HL-60 (cell line): ENCODE measurements at regions not wholly inside any gene's neighbourhood (a gene's known extent, or its start where the extent isn't known, plus 50 kb on each side); places are given as distances from the start of the nearest gene placed in this dataset.

Source experiments
- DNase-seq, 2 experiments: peaks; one replicate each; pipeline ENCODE4 v3.0.0-alpha.2; 2010 to 2020; ENCODE audit warnings: low read depth in 1 of 2, low spot score in 1 of 2
- H3K27ac ChIP-seq: fragments of 250-450 bp; sonication (Bioruptor Pico); replicated peaks from 2 replicates; pipeline ENCODE4 v1.5.1; 2020; ENCODE audit warnings: mild to moderate bottlenecking, moderate library complexity
- H3K27me3 ChIP-seq: fragments of 250-450 bp; sonication (Bioruptor Pico); 2 replicates; pipeline ENCODE4 v1.5.1; 2021; ENCODE audit warnings: mild to moderate bottlenecking, moderate library complexity; ENCODE audit not compliant: insufficient read depth, poor library complexity, severe bottlenecking
- H3K4me3 ChIP-seq: replicated peaks from 2 replicates; pipeline ENCODE4 v1.5.1; 2011; ENCODE audit warnings: mild to moderate bottlenecking, control low read depth, low read length; ENCODE audit not compliant: insufficient read depth
- CTCF ChIP-seq: IDR thresholded peaks from one replicate; pipeline ENCODE4 v1.5.1; 2011; ENCODE audit warnings: low read length, control low read depth, inconsistent platforms; ENCODE audit not compliant: insufficient read depth
- GABPA ChIP-seq: IDR thresholded peaks from 2 replicates; pipeline ENCODE4 v1.6.1; 2012; ENCODE audit warnings: low read depth
- POLR2AphosphoS5 ChIP-seq: IDR thresholded peaks from 2 replicates; pipeline ENCODE4 v1.6.1; 2012; ENCODE audit warnings: low read depth
- REST ChIP-seq: IDR thresholded peaks from 2 replicates; pipeline ENCODE4 v1.6.1; 2012; ENCODE audit warnings: low read depth; ENCODE audit not compliant: insufficient replicate concordance
- SPI1 ChIP-seq: IDR thresholded peaks from 2 replicates; pipeline ENCODE4 v1.6.1; 2012; ENCODE audit warnings: low read depth, mild to moderate bottlenecking, borderline replicate concordance

- Histone ChIP-seq H3K4me3 (no peak overlapping the region), H3K27ac (no peak overlapping the region), H3K27me3 (no peaks in the 10 kb centered on the region)
- no peak for DNase-seq
- no peak for TF ChIP-seq SPI1
- TF ChIP-seq GABPA = no peak
- TF ChIP-seq REST = no peak
- no peak for TF ChIP-seq POLR2AphosphoS5
- no peak for TF ChIP-seq CTCF
Measured at GRCh38 chr3:95670765-95671164, 1143.6 kb upstream of the EPHA6 start.

GRCh38 chr3:95673215-95673614 is 1141.2 kb upstream of the EPHA6 start:
- TF ChIP-seq GABPA (no peak), CTCF (no peak)
- Histone ChIP-seq H3K4me3 (no peak overlapping the region), H3K27ac (no peak overlapping the region), H3K27me3 (no peaks in the 10 kb centered on the region)
- no peak for DNase-seq

GRCh38 chr3:95705786-95706418 is 1108.5 kb upstream of the EPHA6 start:
- Histone ChIP-seq H3K27ac (peak overlapping the region; percentile 22), H3K27me3 (no peaks in the 10 kb centered on the region), H3K4me3 (peak overlapping the region; percentile 14)
- no peak for TF ChIP-seq REST
- no peak for TF ChIP-seq GABPA
- TF ChIP-seq POLR2AphosphoS5 = no peak
- no peak for TF ChIP-seq SPI1
- no peak for TF ChIP-seq CTCF
- peak in 1 of 2 experiments; percentile 39 for DNase-seq

GRCh38 chr3:95707268-95707667 is 1107.1 kb upstream of the EPHA6 start:
- no peak overlapping the region for H3K4me3 ChIP-seq
- no peak for TF ChIP-seq POLR2AphosphoS5
- no peak for TF ChIP-seq SPI1
- no peak for TF ChIP-seq CTCF
- no peak for TF ChIP-seq GABPA
- TF ChIP-seq REST = no peak
- no peak overlapping the region for H3K27ac ChIP-seq
- no peak for DNase-seq
- no peaks in the 10 kb centered on the region for H3K27me3 ChIP-seq
